GM12872 (cell line): ENCODE measurements at regions not wholly inside any gene's neighbourhood (a gene's known extent, or its start where the extent isn't known, plus 50 kb on each side); places are given as distances from the start of the nearest gene placed in this dataset.

Experiments used
- TF ChIP-seq, protein P1 (sequence below): IDR thresholded peaks from 3 replicates; pipeline ENCODE4 v1.5.1; 2011; ENCODE audit warnings: low read depth, mild to moderate bottlenecking, low read length, moderate library complexity; ENCODE audit not compliant: insufficient read depth

DNA sequence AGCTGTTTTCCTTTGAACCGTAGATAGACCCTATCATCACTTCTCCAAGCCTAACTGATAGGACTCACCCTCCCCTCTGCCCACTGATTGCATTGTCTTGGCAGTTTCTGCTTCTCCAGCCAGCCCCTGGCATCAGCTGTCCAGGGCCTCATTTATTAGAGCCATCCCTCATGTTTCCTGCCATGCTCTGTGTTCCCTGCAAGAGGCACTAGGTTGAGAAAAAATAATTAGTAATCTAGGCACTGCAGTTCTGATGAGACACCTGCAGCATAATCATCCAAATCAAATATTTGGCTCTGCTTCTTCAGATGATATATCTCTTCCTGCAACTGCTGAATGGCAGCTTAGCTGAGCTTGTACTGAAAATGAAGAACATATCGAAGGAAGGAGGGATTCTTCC lies 303.0 kb upstream of the TLE4 start:
- TF ChIP-seq, protein P1, sequence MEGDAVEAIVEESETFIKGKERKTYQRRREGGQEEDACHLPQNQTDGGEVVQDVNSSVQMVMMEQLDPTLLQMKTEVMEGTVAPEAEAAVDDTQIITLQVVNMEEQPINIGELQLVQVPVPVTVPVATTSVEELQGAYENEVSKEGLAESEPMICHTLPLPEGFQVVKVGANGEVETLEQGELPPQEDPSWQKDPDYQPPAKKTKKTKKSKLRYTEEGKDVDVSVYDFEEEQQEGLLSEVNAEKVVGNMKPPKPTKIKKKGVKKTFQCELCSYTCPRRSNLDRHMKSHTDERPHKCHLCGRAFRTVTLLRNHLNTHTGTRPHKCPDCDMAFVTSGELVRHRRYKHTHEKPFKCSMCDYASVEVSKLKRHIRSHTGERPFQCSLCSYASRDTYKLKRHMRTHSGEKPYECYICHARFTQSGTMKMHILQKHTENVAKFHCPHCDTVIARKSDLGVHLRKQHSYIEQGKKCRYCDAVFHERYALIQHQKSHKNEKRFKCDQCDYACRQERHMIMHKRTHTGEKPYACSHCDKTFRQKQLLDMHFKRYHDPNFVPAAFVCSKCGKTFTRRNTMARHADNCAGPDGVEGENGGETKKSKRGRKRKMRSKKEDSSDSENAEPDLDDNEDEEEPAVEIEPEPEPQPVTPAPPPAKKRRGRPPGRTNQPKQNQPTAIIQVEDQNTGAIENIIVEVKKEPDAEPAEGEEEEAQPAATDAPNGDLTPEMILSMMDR = no peak

DNA sequence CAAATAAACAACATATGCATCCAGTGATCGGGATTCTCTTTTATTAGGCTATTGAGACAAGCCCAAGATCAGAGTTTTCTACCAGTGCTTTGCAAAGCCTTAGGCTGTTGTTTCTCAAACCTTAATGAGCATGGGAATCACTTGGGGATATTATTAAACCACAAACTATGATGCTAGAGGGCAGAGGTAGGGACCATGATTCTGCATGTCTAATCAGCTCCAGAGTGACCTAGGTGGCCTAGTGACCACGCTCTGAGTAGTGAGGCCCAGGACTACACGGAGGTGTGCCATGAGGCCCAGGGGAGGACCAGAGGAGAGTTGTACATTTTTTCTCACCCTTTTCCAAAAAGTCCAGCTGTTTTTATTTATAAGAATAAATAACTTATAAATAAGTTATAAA lies 298.5 kb upstream of the TLE4 start:
- TF ChIP-seq, protein P1 = no peak

- TF ChIP-seq, protein P1 = no peak
Measured at GRCh38 chr9:79279356-79279755, 292.4 kb upstream of the TLE4 start.

GRCh38 chr9:79280691-79281090 lies 291.1 kb upstream of the TLE4 start:
- TF ChIP-seq, protein P1 = no peak

GRCh38 chr9:79284081-79284480 lies 287.7 kb upstream of the TLE4 start:
- TF ChIP-seq, protein P1 = no peak

- TF ChIP-seq, protein P1 = no peak
Measured at GRCh38 chr9:79286992-79287707, 284.6 kb upstream of the TLE4 start.

DNA sequence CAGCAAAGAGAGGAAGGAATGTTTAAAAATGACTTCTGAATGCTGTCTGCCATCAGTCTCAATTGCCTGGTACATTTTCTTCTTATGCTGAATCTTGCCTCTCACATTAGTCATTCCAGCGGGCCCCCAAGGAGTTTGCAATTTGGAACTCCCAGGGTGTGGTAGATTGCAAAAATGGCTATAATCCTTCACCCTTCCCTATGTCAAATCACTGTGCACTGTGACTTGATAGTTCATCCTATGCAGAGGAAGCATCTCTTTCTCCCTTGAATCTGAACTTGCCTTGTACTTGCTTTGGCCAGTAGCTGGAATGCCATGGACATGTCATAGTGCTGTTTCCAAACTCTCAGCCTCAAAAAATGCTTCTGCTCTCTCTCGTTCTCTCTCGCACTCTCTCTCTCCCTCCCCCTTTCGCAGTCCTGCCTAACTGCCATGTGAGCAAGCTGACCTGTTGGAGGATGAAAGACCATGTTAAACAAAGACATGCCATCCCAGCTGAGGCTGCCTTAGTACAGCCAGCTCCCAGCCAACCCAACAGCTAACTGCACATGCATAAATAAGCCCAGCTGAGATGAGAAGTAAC lies 284.0 kb upstream of the TLE4 start:
- TF ChIP-seq, protein P1 = no peak
